Stimulated activated CD4-positive, alpha-beta T cell treated with anti-CD3 and anti-CD28 coated beads, Interleukin-12 subunit alpha, Interleukin-12 subunit beta, amount 100 ng/mL, for 48 hours (primary cell): ENCODE measurements at regions not wholly inside any gene's neighbourhood (a gene's known extent, or its start where the extent isn't known, plus 50 kb on each side); places are given as distances from the start of the nearest gene placed in this dataset.
A peak's percentile ranks its signal among the peaks of the same experiment; 100 is the strongest.
"Not testable (repeated sequence)": the region's sequence is repeated elsewhere in the genome, so short reads cannot be mapped to it uniquely, and the experiment has no call there.

Experiments
- DNase-seq, 3 donors: peaks; one replicate each; pipeline ENCODE4 v3.0.0-alpha.2; 2020; ENCODE audit warnings: low read depth in 2 of 3, low spot score in 1 of 3

DNA sequence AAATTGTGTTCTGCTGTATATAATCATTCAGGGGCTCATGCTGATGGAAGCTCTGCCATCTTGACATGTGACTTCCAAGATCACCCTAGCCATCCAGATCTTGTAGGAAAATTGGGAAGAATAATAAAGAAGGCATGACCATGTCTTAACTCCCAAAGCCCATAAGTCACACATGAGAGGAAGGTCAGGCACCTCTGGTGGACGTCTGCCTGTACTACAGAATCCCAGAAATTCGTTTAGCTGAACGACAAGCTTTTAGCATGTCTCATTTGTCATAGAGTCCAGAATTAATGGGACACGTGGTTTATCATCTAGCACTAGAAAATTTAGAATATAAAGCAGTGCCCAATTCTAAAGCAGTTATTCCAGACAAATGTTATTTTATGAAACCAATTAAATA lies 212.7 kb downstream of the CENPC start:
- DNase-seq: no peak

DNA sequence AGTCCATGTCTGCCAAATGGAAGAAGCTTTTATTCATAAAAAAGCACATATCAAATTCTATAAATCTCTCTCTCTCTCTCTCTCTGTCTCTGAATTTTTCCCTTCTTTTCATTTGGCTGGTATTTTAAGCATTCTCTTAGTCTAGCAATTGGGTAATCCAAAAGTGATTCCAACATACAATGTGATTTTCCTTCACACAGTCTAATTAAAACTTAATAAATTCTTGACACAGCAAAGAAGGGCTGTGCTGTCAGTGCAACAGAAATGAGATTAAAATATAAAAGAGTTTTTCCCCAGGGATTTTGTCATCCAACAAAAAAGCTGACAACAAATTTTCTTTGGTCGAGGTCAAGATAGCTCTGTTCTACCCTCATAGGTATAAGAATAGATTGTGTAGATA lies 216.9 kb downstream of the CENPC start:
- DNase-seq: no peak

DNA sequence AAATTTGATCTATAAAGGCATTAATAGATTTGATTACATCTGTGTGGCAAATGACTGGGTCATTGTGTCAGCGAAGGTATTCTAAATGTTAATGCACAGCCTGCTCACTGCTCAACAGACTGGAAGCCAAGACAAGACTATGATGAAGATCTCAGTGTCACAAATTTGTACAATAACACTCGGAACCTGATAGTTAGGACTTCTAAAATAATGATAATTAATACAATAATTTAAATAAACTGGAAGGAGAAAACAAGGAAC lies 217.4 kb downstream of the CENPC start:
- no peak for DNase-seq

DNA sequence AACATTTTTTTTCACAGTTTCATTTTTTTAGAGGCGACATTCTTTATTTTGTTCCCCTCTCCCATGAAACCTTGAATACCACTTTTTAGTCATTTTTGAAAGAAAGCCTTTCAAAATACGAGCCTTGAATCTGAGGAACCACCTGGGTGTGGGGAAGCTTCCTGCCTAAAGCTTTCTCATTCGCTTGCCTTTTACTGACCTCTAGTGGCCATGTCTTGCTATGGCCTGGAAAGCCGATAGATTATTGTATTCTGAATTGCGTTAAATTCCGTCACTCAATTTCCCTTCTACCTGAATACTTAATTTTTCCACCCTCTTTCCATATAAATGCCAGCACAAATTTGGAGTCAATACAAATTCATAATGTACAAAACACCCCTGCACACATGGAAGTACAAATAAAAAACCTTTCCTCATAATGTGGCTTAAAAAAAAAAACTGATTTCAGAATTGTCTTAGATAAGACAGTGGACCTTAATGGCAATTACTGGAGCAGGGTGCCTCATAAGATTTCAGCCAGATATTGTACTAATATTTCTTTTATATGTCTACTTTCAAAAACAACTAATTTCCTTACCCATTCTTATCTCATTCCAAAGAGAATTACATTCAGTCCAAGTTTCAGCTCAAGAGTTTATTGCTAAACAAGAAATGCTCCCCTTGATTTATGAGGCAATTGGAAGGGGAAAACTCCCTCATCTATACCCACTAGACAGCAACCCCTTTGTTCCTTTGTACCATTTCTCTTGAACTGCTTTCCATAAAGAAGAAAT lies 217.9 kb downstream of the CENPC start:
- DNase-seq: peak; percentile 8 to 58 (median 11)

DNA sequence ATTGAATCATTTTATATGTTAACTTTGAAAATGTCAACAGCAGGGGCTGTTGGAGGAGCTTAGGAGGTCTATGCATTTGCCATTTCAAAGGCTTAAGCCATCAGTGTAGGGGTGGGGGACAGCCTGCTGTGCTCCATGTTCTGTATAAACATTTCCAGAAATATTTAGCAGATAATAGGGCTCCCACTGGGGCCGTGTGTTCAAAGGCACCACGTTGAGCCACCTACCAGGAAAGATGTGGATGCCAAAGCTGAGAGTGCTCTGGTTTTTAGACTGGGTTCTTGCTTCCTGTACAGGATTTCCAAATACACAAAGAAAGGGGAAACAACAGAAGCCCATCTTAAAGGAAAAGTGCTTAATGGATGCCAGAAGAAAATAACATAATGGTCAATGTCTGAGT lies 219.5 kb downstream of the CENPC start:
- DNase-seq: no peak

DNA sequence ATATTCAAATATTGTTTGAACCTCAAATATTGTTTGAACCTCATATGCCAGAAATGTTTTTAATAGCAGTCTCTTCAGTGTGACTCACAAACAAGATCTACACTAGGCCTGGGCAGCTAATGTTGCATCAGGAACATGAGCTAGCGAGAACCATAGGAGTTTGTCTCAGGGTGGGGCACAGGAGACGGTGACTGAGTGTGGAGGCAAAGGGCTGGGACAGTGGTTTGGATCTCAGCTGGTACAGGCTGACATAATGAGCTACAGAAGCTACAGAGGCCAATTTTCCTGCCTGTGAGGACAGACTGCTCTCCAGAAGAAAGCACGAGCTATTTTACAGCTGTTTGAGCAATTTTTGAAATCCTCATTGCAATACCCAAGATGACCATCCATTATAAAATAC lies 224.7 kb downstream of the CENPC start:
- no peak for DNase-seq

DNA sequence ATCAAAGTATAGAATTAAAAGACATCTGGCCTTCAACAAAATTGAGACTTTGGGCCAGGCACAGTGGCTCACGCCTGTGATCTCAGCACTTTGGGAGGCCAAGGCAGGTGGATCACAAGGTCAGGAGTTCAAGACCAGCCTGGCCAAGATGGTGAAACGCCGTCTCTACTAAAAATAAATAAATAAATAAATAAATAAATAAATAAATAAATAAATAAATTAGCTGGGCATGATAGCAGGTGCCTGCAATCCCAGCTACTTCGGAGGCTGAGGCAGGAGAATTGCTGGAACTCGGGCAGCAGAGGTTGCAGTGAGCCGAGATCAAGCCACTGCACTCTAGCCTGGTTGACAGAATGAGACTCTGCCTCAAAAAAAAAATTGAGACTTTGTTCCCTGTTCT lies 225.7 kb downstream of the CENPC start:
- not testable (repeated sequence) for DNase-seq

DNA sequence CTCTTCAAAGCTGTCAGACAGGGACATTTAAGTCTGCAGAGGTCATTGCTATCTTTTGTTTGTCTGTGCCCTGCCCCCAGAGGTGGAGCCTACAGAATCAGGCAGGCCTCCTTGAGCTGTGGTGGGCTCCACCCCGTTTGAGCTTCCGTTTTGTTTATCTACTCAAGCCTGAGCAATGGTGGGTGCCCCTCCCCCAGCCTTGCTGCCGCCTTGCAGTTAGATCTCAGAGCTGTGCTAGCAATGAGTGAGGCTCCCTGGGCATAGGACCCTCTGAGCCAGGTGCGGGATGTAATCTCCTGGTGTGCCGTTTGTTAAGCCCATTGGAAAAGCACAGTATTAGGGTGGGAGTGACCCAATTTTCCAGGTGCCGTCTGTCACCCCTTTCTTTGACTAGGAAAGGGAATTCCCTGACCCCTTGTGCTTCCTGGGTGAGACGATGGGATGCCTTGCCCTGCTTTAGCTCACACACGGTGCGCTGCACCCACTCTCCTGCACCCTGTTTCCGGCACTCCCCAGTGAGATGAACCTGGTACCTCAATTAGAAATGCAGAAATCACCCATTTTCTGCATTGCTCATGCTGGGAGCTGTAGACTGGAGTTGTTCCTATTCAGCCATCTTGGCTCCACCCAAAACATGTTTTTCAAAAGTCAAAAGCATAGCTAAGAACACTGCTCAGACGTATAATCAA lies 244.7 kb downstream of the CENPC start:
- DNase-seq: not testable (repeated sequence)

DNA sequence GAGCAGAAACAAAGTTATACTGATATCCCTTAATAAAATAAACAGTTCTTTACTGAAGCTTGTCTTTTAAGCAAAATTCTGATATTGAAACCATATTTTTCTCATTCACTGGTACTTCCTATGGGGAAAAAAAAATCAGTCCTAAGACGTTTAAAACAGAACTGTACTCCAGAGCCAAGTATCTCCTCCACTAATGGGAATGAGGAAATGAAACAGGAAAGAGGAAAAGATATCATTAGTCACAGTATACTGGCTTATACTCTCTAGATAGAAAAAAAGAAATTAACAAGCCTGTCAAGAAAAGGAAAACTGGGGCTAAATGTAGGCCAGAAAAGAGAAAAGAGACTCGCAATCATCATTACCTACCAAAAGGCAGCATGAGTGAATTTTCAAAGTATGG lies 252.7 kb downstream of the CENPC start:
- no peak for DNase-seq

DNA sequence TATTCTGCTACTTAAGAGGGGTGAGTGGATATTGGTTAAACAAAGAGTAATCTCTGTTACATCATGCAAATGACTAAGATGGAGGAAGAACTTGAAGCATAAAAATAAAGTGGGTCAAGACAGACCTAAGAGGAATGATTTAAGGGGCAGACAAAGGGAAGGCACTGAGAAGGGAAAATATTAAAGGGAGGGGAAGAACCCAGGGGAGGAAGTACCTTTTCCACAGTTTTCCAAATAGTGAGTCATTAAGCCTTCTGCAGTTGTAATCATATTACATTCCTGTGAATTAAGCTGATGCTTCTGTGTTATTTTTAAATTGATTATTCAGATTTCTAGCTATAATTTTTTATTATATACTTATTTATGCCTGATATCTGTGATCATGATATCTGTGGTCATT lies 253.3 kb downstream of the CENPC start:
- no peak for DNase-seq

DNA sequence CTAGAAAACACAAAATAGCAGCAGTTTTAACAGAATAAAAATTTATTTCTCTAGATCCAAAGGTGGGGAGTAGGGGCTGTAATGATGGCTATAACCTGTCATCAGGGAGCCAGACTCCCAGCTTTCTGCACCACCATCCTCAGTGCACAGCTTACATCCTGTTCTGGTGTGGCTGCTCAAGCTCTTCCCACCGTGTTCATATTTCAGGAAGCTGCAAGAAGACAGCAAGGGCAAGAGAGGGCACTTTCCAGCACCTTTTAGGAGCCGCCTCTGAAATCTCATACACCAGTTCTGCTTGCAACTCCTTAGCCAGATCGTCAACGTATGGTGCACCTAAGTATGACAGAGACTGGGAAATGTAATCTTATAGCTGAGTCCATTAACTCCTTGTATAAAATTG lies 253.7 kb downstream of the CENPC start:
- no peak for DNase-seq

DNA sequence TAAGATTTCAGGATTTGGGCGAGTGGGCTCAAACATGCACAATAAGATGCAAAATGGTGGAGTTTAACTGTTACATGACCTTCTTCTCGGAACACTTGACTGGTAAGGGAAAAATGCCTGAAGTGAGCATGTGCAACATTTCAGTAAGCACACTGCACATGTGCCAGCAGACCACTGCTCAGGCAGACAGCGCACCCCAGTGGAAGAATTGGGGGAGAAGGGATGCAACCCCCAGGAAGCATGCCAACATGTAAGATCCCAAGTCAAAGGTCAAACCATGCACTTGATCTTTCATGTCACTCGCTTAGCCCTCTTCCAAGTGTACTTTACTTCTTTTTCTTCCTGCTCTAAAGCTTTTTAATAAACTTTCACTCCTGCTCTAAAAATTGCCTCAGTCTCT lies 256.3 kb downstream of the CENPC start:
- DNase-seq: peak in 1 of 3 donors; percentile 3

DNA sequence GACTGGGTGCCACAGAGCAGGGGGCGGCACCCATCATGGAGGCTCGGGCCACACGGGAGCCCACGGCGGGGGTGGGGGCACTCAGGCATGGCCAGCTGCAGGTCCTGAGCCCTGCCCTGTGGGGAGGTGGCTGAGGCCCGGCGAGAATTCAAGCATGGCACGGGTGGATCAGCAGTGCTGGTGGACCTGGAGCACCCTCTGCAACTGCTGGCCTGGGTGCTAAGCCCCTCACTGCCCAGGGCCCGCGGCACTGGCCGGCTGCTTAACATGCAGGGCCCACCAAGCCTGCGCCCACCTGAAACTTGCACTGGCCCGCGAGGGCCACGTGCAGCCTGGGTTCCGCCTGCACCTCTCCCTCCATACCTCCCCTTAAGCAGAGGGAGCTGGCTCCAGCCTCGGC lies 258.6 kb downstream of the CENPC start:
- DNase-seq: no peak

DNA sequence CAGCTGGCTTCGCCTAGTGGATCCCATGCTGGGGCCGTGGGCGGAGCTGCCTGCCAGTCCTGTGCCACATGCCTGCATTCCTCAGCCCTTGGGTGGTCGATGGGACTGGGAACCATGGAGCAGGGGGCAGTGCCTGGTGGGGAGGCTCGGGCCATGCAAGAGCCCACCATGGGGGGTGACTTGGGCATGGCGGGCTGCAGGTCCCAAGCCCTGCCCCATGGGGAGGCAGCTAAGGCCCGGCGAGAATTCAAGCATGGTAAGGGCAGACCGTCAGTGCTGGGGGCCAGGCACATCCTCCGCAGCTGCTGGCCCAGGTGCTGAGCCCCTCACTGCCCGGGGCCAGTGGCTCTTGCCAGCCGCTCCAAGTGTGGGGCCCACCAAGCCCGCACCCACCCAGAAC lies 262.6 kb downstream of the CENPC start:
- no peak for DNase-seq

DNA sequence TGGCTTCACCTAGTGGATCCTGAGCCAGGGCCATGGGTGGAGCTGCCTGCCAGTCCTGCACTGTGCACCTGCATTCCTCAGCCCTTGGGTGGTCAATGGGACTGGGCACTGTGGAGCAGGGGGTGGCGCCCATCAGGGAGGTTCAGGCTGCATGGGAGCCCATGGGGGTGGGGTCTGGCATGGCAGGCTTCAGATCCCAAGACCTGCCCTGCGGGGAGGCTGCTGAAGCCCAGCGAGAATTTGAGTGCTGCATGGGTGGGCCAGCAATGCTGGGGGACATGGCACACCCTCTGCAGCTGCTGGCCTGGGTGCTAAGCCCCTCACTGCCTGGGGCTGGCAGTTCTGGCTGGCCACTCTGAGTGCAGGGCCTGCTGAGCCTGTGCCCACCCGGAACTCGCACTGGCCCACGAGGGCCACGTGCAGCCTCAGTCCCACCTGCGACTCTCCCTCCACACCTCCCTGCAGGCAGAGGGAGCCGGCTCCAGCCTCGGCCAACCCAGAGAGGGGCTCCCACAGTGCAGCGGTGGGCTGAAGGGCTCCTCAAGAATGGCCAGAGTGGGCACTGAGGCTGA lies 270.0 kb downstream of the CENPC start:
- DNase-seq: no peak

DNA sequence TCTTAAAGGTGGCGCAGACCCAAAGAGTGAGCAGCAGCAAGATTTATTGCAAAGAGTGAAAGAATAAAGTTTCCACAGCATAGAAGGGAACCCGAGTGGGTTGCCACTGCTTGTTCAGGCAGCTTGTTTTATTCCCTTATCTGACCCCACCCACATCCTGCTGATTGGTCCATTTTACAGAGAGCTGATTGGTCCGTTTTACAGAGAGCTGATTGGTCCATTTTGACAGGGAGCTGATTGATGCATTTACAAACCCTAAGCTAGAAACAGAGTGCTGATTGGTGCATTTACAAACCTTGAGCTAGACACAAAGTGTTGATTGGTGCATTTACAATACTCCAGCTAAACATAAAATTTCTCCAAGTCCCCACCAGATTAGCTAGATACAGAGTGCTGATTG lies 270.6 kb downstream of the CENPC start:
- not testable (repeated sequence) for DNase-seq

DNA sequence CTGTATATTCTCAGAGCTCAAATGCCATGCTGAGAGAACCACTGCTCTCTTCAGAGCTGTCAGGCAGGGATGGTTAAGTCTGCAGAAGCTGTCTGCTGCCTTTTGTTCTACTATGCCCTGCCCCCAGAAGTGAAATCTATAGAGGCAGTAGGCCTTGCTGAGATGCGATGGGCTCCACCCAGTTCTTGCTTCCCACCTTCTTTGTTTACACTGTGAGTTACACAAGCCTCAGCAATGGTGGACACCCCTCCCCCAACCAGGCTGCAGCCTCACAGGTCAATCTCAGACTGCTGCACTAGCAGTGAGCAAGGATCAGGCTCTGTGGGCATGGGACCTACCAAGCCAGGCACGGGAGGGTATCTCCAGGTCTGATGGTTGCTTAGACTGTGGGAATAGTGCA lies 271.6 kb downstream of the CENPC start:
- DNase-seq: no peak

DNA sequence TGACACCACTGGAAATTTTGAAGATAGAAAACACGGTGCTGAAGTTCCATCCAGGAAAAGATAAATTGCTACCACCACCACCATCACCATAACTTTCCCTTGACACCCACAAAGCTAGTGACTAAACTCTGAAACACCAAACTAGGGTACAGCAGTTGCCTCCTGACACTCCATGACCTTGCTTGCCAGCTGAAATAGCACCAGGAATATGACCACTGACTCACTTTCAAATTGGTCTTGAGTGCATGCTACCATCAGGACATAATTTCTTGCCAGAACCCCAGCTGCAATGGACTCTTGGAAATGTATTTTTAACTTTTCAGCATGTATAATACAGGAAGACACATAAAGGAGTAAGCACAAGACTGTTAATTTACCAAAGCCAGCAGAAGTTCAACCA lies 283.3 kb downstream of the CENPC start:
- no peak for DNase-seq

DNA sequence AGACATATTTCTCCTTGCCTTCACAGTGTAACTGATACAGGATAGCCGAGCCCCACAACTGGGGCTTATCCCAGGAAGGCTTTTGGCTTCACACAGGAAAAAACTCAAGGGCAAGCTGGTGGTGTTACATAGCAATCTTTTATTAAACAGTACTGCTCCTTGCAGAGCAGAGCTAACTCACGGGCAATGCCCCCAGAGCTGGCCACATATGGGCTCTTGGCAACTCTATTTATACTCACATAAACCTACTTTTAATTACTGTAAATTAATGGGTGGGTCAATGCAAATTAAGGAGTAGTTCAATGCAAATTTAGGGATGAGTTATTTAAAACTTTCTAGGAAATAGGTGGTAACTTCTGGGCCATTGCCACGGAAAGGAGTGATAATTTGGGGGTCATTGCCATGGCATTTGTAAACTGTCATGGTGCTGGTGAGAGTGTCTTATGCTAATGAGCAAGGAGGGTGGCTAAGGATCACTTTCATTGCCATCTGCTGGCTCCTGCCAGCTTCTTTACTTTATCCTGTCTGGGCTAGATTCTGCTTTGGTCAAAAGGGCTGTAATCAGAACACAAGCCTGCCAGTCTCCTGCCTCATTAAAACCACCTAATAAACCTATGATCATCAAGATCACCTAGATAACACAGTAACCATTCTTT lies 288.8 kb downstream of the CENPC start:
- DNase-seq: no peak

DNA sequence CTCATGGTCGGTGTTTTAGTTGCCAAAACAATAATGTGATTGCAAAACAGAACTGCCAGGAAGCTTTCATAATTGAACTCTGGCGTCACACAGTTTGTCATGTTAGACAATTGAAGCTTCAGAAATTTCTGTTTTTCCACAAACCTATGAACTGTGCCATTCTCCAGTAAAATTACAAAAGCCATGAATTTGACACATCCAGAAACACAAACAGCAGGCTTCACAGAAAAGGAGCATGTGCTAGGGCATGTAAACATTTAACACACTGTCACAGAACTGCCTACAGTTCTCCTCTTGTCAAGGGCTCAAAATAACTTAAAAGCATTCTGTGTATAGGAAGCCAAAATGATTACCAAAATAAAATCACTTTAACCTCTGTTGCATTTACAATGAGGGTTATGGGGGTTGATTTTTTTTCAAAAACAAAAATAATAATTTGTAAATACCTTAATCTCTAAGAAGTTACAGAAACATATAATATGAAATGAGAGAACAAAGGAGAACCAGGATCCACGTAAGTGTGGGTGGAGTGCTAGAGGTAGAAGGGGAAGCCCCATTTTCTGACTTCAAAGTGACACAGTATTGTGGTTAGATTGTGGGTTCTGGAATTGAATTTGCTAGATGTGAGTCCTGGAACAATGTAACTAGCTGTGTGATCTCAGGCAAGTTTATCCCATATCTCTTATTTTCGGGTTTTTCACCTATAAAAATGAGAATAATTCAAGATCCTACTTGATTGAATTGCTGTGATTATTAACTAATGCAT lies 295.0 kb downstream of the CENPC start:
- DNase-seq: no peak

DNA sequence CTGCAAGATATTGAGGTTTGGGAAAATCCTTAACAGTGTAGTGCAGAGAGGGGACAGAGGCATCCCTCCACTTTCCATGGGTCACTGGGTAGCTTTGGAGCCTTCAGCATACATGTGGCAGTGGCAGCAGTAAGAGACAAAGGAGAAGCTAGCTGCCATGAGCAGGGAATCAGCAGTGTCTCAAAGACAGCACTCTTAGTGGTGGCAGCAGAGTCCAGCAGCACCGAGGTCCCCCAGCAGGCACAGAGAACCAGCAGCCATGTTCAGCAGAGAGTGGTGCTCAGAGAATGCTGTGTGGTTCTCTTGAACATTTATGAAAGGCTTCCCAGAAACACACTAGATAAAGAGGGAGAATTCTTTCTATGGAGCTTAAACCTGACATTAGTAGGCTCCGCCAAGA lies 308.5 kb downstream of the CENPC start:
- no peak for DNase-seq

DNA sequence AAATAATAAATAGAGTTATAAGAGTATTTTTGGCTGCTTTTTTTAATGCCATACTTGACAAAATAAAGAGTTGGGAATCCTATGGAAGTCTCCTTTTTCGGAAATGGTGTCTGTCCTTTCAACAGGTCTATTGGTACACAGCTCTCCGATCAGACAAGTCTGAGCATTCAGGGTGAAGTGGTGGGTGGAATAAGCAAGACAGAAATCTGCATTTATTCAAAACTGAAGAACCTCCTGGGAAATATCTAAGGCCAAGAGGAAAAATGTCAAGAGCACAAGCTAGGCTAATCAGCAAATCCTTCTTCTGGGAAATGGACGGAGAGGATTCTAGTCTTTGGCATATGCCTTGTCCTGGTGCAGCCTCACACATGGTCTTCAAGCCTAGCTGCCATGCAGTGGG lies 309.0 kb downstream of the CENPC start:
- no peak for DNase-seq
